Adipocyte (in vitro differentiated cells): ENCODE measurements at regions not wholly inside any gene's neighbourhood (a gene's known extent, or its start where the extent isn't known, plus 50 kb on each side); places are given as distances from the start of the nearest gene placed in this dataset.
"Not testable (repeated sequence)": the region's sequence is repeated elsewhere in the genome, so short reads cannot be mapped to it uniquely, and the experiment has no call there.

Experiments
- DNase-seq: peaks from one replicate; pipeline ENCODE4 v3.0.0-alpha.2; 2015; ENCODE audit warnings: low read depth
- H3K27me3 ChIP-seq: replicated peaks from 2 replicates; pipeline ENCODE4 v1.7.0; 2013; ENCODE audit warnings: mild to moderate bottlenecking, low read length, moderate library complexity; ENCODE audit not compliant: control insufficient read depth, insufficient read depth
- H3K36me3 ChIP-seq: 2 replicates; pipeline ENCODE4 v1.7.0; 2013; ENCODE audit warnings: low read length, mild to moderate bottlenecking, moderate library complexity; ENCODE audit not compliant: control insufficient read depth, insufficient read depth, severe bottlenecking
- H3K4me1 ChIP-seq: 2 replicates; pipeline ENCODE4 v1.7.0; 2013; ENCODE audit warnings: mild to moderate bottlenecking, low read length, moderate library complexity; ENCODE audit not compliant: control insufficient read depth, insufficient read depth
- H3K4me3 ChIP-seq: 2 replicates; pipeline ENCODE4 v1.7.0; 2013; ENCODE audit warnings: mild to moderate bottlenecking, low read length, moderate library complexity
- H3K9ac ChIP-seq: 2 replicates; pipeline ENCODE4 v1.7.0; 2013; ENCODE audit warnings: mild to moderate bottlenecking, low read length, moderate library complexity
- H3K9me3 ChIP-seq: 2 replicates; pipeline ENCODE4 v1.7.0; 2013; ENCODE audit warnings: mild to moderate bottlenecking, low read length, moderate library complexity; ENCODE audit not compliant: control insufficient read depth

- H3K9ac ChIP-seq, H3K27me3 ChIP-seq, H3K9me3 ChIP-seq, DNase-seq, H3K36me3 ChIP-seq, H3K4me3 ChIP-seq: not testable (repeated sequence)
- H3K4me1 ChIP-seq: peaks cover 27% of the 10 kb centered on the region
These were observed 204.4 kb downstream of the NPIPB11 start for GRCh38 chr16:29202025-29202632.

- H3K36me3 ChIP-seq, DNase-seq, H3K9me3 ChIP-seq, H3K27me3 ChIP-seq, H3K4me3 ChIP-seq: not testable (repeated sequence)
- Histone ChIP-seq H3K4me1 (peaks cover 27% of the 10 kb centered on the region), H3K9ac (peak overlapping the region; percentile 74)
These were observed 205.1 kb downstream of the NPIPB11 start for GRCh38 chr16:29201296-29202024.

GRCh38 chr16:29200681-29201080, 205.8 kb downstream of the NPIPB11 start:
- peak overlapping the region; percentile 47 for H3K4me3 ChIP-seq

GRCh38 chr16:29200135-29200601, 206.3 kb downstream of the NPIPB11 start:
- not testable (repeated sequence) for H3K9me3 ChIP-seq, H3K36me3 ChIP-seq, H3K27me3 ChIP-seq
- Histone ChIP-seq H3K4me1 (peaks cover 27% of the 10 kb centered on the region), H3K4me3 (peak overlapping the region; percentile 47), H3K9ac (peak overlapping the region; percentile 74)
- peak; percentile 84 for DNase-seq

More at GRCh38 chr16:29200681-29201080, 205.8 kb downstream of the NPIPB11 start:
- not testable (repeated sequence) for DNase-seq, H3K9me3 ChIP-seq, H3K36me3 ChIP-seq, H3K27me3 ChIP-seq
- Histone ChIP-seq H3K9ac (peak overlapping the region; percentile 74), H3K4me1 (peaks cover 27% of the 10 kb centered on the region)

- H3K36me3 ChIP-seq, H3K4me3 ChIP-seq, H3K9me3 ChIP-seq, H3K27me3 ChIP-seq: not testable (repeated sequence)
- Histone ChIP-seq H3K4me1 (peaks cover 27% of the 10 kb centered on the region), H3K9ac (peak overlapping the region; percentile 74)
- peak; percentile 80 for DNase-seq
These were observed 206.9 kb downstream of the NPIPB11 start for GRCh38 chr16:29199626-29200025.

GRCh38 chr16:29198731-29199521, 207.6 kb downstream of the NPIPB11 start:
- no peak for DNase-seq
- H3K27me3 ChIP-seq: no peaks in the 10 kb centered on the region
- H3K4me1 ChIP-seq: peaks cover 27% of the 10 kb centered on the region
- no peaks in the 10 kb centered on the region for H3K36me3 ChIP-seq
- H3K9me3 ChIP-seq: no peaks in the 10 kb centered on the region
- H3K9ac ChIP-seq: peak overlapping the region; percentile 74
- no peak overlapping the region for H3K4me3 ChIP-seq

GRCh38 chr16:29198231-29198630, 208.3 kb downstream of the NPIPB11 start:
- no peaks in the 10 kb centered on the region for H3K27me3 ChIP-seq
- H3K4me1 ChIP-seq: peaks cover 27% of the 10 kb centered on the region
- H3K4me3 ChIP-seq: no peak overlapping the region
- no peaks in the 10 kb centered on the region for H3K9me3 ChIP-seq
- no peak overlapping the region for H3K9ac ChIP-seq
- H3K36me3 ChIP-seq: no peaks in the 10 kb centered on the region
- no peak for DNase-seq

- not testable (repeated sequence) for DNase-seq, H3K27me3 ChIP-seq, H3K9ac ChIP-seq, H3K4me3 ChIP-seq, H3K36me3 ChIP-seq, H3K9me3 ChIP-seq
- peaks cover 24% of the 10 kb centered on the region for H3K4me1 ChIP-seq
These were observed 208.9 kb downstream of the NPIPB11 start for GRCh38 chr16:29197494-29198100.

GRCh38 chr16:29196746-29197145, 209.8 kb downstream of the NPIPB11 start:
- not testable (repeated sequence) for H3K27me3 ChIP-seq, H3K36me3 ChIP-seq, H3K9me3 ChIP-seq, H3K4me3 ChIP-seq, H3K9ac ChIP-seq, DNase-seq
- H3K4me1 ChIP-seq: peaks cover 18% of the 10 kb centered on the region

- H3K4me3 ChIP-seq: peak overlapping the region; percentile 61
- not testable (repeated sequence) for H3K27me3 ChIP-seq, H3K4me1 ChIP-seq, H3K36me3 ChIP-seq, H3K9me3 ChIP-seq
- DNase-seq: peak; percentile 88
- H3K9ac ChIP-seq: peak overlapping the region; percentile 64
These were observed 210.4 kb downstream of the LAT start for GRCh38 chr16:29195116-29195872.
